ENCODE measurements at regions not wholly inside any gene's neighbourhood (a gene's known extent, or its start where the extent isn't known, plus 50 kb on each side); places are given as distances from the start of the nearest gene placed in this dataset.
"Not testable (repeated sequence)": the region's sequence is repeated elsewhere in the genome, so short reads cannot be mapped to it uniquely, and the experiment has no call there.

DNA sequence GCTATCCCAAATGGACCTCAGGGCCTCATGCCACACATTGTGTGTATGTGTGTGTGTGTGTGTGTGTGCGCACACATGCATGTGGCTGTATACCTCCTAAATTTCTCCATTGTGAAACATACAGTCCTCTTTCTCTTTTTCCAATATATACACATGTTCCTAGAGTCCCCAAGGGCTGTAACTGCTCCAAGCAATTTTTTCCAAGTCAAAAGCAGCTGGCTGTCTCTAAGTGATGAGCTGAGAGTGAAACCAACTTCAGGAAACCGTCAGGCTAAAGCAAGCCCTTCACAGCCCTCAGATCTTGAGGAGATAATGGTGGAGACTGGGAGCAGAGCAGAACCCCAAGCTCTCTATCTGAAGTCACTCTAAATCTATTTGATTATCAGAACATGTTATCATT, 496.1 kb upstream of the DIPK2B start:
- DNase-seq (ENCODE audit: low read depth) = peak; percentile 15

DNA sequence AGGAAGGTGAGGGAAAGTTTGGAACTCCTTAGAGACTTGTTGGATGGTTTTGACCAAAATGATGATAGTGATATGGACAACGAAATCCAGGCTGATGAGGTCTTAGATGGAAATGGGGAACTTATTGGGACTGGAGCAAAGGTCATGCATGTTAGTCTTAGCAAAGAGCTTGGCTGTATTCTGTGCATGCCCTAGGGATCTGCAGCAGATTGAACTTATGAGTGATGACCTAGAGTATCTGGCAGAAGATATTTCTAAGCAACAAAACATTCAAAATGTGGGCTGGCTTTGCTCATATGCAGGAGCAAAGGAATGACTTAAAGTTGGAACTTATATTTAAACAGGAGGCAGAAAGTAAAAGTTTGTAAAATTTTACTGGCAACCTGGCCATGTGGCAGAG, 489.3 kb upstream of the DIPK2B start:
- DNase-seq (ENCODE audit: low read depth) = no peak

GRCh38 chrX:45683914-45684313, 483.2 kb upstream of the DIPK2B start:
- DNase-seq (ENCODE audit: low read depth) = no peak

DNA sequence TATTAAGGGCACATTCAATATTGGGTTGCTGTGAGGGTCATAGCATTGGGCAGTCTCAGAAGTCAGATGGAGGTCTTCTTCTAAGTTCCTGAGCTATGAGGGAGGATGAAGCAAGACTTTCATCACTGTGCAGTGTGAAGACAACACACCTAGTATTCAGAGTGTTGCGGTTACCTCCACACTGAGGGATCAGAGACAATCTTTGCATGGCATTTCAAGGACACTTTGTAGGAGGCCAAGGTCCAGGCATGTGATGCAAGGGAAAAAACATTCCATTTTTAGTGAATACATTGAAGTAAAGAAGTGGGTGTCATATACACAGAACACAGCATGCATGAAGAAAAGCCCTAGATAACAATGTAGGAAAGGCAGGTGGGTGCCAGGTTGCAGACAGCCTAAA, 481.2 kb upstream of the DIPK2B start:
- no peak for DNase-seq (ENCODE audit: low read depth)

DNA sequence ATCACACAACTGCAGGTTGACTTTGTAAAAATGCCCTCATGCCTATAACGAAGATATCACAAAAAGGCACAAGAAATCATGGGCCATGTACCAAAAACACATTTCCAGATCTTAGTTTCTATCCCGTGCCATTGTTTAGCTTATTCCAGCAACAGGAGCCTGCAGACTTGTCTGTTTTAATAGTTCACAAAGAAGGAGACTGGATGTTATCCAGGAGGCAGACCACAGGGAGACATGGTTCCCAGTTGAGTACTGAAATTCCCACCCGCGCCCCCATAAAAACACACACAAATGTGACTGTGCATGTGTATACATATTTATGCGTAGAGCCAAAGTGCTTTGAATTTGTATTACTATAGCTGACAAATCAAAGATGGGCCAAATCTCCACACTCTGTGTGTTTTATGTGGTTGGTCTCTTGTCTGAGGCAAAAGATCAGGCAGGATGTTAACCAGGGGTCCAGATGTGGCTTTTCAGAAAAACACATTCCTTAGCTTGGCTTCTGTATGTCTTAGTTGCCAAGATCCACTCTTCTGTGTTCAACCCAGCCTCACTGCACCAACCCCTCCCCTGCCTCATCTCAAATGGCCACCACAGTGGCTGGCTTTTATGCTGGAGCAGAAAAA, 469.2 kb upstream of the DIPK2B start:
- peak; percentile 27 for DNase-seq (ENCODE audit: low read depth)

DNA sequence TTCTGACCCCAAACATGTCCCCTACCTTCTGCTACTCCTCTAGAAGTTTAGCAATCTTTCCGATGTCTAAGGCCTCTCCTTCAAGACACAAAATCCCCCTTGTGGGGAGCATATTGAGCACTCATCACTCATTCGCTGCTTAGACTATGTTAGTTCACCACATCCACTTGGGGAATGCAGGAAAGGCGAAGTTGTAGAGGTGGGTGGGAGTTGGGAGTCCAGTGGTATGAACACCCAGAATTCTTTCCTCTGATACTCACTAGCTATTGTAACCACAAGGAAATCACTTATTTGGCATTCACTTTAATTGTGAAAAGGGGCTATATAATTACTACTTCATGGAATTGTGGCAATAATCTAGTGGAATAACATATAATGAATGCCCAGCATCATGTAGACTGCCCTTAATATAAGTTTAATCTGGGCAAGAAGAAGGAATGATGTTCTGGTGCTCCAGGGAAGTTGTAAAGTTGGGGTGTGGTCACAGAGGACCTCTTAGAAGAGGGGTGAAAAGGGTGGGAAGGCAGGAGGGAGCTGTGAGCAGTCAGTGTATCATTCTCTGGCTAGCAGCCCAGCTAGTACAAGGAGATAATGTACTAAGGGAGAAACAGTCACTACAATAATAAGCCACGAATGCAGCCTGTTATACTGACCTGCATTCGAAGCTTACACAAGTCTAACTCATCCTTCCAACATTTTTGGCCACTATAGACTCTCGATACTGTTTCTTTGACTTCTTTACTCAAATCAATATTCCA, 468.2 kb upstream of the DIPK2B start:
- DNase-seq (ENCODE audit: low read depth) = peak; percentile 93

GRCh38 chrX:45667666-45668065, 467.0 kb upstream of the DIPK2B start:
- peak; percentile 78 for DNase-seq (ENCODE audit: low read depth)

DNA sequence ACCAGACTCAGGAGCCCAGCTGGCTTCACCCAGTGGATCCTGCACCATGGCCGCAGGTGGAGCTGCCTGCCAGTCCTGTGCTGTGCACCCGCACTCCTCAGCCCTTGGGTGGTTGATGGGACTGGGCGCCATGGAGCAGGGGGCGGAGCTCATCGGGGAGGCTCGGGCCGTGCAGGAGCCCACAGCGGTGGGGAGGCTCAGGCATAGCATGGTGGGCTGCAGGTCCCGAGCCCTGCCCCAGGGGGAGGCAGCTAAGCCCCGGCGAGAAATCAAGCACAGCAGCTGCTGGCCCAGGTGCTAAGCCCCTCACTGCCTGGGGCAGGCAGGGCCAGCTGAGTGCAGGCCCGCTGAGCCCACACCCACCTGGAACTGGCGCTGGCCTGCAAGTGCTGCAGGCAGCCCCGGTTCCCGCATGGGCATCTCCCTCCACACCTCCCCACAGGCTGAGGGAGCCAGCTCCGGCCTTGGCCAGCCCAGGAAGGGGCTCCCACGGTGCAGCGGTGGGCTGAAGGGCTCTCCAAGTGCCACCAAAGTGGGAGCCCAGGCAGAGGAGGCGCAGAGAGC, 464.1 kb upstream of the DIPK2B start:
- DNase-seq (ENCODE audit: low read depth) = no peak

DNA sequence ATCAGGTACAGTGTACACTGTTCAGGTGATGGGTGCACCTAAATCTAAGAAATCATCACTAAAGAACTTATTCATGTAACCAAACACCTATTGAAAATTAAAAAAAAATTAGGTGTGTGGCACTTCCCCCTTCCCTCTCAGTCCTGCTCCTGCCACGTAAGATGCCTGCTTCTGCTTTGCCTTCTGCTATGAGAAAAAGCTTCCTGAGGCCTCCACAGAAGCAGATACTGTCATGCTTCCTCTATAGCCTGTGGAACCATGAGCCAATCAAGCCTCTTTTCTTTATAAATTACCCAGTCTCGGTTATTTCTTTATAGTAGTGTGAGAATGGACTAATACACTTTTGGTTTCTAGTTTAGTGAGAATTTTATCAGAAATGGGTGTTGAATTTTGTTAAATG, 459.8 kb upstream of the DIPK2B start:
- no peak for DNase-seq (ENCODE audit: low read depth)

- no peak for DNase-seq (ENCODE audit: low read depth)
Observed at GRCh38 chrX:45633419-45633818, 432.7 kb upstream of the DIPK2B start.

- DNase-seq (ENCODE audit: low read depth) = no peak
Observed at GRCh38 chrX:45632506-45632905, 431.8 kb upstream of the DIPK2B start.

DNA sequence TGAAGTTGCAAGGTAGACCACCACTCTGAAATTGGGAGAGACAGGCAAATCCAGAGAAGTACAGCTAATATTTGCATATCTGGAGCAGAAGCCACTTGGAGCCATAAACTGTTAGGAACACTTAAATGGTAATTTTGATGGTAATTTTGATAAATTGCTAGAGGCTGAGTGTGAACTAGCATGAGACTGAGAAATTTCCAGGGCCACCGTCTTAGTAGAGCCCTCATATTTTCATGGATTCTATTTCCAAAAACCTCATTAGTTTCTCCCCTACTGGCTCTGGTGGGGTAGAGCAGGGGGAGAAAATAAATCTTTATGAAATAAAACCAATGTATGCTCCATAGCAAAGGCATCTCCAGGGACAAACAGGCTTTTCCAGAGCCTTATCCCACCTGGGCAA, 429.4 kb upstream of the DIPK2B start:
- DNase-seq (ENCODE audit: low read depth) = no peak

GRCh38 chrX:45628041-45628440, 427.4 kb upstream of the DIPK2B start:
- peak; percentile 54 for DNase-seq (ENCODE audit: low read depth)

DNA sequence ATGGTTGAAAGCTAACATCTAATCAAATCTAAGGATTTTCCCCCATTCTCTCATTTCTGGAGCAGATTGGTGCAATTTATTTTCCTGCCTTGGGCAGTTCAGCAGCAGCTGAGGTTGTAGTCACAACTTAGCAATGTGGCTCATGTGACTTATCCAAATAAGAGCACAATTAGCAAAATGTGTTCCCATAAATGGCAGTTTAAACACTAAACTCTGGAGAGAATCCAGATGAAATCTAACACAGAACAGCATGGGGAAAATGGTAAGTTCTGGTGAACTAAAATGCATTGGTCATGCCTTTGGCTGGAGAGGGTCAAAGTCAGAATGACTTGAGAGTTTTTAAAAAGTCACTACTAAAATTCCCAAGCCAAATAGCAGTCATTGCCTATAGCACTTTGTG, 422.6 kb upstream of the DIPK2B start:
- peak; percentile 95 for DNase-seq (ENCODE audit: low read depth)

DNA sequence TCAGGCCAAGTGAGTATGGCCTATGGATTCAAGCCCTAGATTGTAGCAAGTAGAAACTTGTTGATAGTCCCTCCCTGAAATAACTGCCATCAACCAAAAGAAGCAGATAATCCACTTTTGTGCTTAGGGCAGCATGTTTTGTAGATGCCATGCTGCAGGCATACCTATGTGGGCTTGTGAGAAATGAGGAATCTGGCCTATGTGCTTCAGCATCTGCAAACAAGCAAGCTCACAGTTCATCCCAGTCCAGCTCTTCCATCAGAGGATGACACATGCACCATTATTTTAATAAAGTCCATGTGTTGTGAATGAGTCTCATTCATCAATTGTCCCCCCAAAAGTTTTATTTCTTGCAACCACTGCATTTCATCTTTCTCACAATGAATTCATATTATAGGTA, 421.9 kb upstream of the DIPK2B start:
- DNase-seq (ENCODE audit: low read depth) = peak; percentile 70

DNA sequence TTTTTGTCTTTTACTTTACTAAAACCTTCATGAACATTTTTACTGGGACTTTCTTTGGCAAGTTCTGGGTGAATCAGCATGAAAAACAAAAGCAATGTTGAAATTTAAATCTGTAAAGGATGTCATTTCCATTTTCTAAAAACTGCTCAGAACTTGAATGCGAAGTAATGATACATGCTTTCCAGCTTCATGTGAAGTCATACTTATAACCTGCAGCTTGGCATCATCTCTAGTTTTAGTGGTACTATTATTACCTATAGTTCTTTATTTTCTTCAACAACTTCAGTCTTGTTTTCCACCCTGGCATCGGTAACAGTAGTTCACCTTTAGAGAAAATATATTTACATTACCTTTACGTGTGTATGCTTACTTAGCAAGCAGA, 421.4 kb upstream of the DIPK2B start:
- DNase-seq (ENCODE audit: low read depth) = no peak

DNA sequence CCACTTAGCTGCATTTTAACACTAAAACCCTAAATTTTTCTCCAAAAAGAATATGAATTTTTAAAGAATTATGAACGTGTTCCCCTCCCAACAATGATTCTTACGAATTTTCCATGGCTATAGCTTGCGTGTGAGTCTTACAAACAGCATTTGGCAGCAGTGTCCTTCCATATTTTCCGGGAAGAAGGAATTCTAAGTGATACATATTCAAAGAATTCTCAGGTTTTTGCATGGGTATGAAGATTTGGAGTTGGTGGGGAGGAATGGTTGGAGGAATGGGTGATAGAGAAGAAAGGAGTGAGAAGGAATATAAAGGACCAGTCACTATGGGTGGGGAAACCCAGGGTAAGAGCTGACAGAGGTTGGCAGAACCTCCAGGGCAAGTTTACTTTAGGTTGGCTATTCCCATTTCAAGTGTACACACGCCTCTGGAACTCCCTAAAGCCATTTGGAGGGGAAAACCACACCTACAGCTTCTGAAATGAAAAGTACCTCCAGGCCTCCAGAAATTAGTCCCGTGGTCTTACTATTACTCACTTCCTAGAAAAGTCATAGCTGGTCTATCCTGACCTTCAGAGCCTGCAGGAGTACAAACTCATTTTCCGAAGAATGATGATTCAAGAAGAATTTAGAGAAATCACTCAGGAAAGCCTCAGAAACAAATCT, 420.8 kb upstream of the DIPK2B start:
- peak; percentile 93 for DNase-seq (ENCODE audit: low read depth)

- peak; percentile 57 for DNase-seq (ENCODE audit: low read depth)
Observed at GRCh38 chrX:45619290-45619689, 418.6 kb upstream of the DIPK2B start.

- not testable (repeated sequence) for DNase-seq (ENCODE audit: low read depth)
Observed at GRCh38 chrX:45615591-45615990, 414.9 kb upstream of the DIPK2B start.

- DNase-seq (ENCODE audit: low read depth) = peak; percentile 55
Observed at GRCh38 chrX:45614853-45615252, 414.2 kb upstream of the DIPK2B start.

DNA sequence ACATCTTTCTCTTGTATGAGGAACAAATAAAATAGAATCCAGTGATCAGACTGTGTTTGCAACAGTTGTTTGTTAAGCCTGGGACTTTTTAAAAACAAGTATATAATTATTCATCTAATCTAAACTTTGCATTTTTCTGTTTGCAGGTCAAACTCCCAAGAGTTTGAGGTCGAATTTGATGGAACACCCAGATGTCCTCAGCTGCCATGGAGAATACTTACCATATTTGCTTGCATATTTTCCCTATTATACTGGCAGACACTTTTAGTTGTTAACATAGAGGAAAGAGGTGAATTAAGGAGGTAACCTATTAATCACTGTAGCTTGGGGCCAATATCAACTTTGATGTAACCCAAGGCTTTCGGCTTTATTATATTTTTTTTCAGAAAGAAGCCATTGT, 401.5 kb upstream of the DIPK2B start:
- no peak for DNase-seq (ENCODE audit: low read depth)

GRCh38 chrX:45601052-45601451, 400.4 kb upstream of the DIPK2B start:
- no peak for DNase-seq (ENCODE audit: low read depth)

- peak; percentile 50 for DNase-seq (ENCODE audit: low read depth)
Observed at GRCh38 chrX:45598861-45599260, 398.2 kb upstream of the DIPK2B start.
